ENCODE measurements at regions not wholly inside any gene's neighbourhood (a gene's known extent, or its start where the extent isn't known, plus 50 kb on each side); places are given as distances from the start of the nearest gene placed in this dataset.

GRCh38 chr10:4255751-4256150 is 470.7 kb upstream of the KLF6 start:
- H3K27ac ChIP-seq (ENCODE audit: low read length) = peak overlapping the region; percentile 65
- in situ Hi-C loops (cut with HindIII; ENCODE audit: low pct_unique_long_range_greater_than_20kb, low sequenced_read_pairs) = no loop called here
- ATAC-seq (no peak), DNase-seq (ENCODE audit: low read depth, low spot score) (no peak)
- TF ChIP-seq SIN3A (IDR thresholded peaks at IDR 0.05; ENCODE audit: borderline replicate concordance, insufficient read depth, low read depth, low read length) (no peak), REST (IDR thresholded peaks at IDR 0.05; ENCODE audit: insufficient read depth in 1 of 2, low read depth in 2 of 2, low read length in 1 of 2) (no peak), CTCF (IDR thresholded peaks at IDR 0.05) (no peak), TCF7L2 (IDR thresholded peaks at IDR 0.05; ENCODE audit: low read depth, low read length) (no peak), POLR2AphosphoS5 (IDR thresholded peaks at IDR 0.05; ENCODE audit: low read depth, low read length) (no peak)
- no peaks in the 10 kb centered on the region for H3K36me3 ChIP-seq (ENCODE audit: control insufficient read depth, insufficient read depth, low read length)
- intact Hi-C loops (cut with micrococcal nuclease; ENCODE audit: unreplicated experiment) = no loop called here
- no peaks in the 10 kb centered on the region for H3K27me3 ChIP-seq (ENCODE audit: control insufficient read depth, insufficient read depth, low read length)
- BruUV-seq (replicated peaks) = no TSS peak
- ChIA-PET CTCF (no interaction called here), POLR2A (no interaction called here)
- H3K4me1 ChIP-seq (ENCODE audit: control insufficient read depth, insufficient read depth, low read length) = no peaks in the 10 kb centered on the region
- peaks cover 8% of the 10 kb centered on the region; the same call in 1 of the 2 replicates for H3K9me3 ChIP-seq (ENCODE audit: control insufficient read depth, insufficient read depth, low read depth, low read length)
- H3K4me3 ChIP-seq (ENCODE audit: low read depth in 2 of 2, low read length in 2 of 2) = no peak overlapping the region

- no peak for ATAC-seq
- Histone ChIP-seq H3K4me3 (ENCODE audit: low read depth in 2 of 2, low read length in 2 of 2) (no peak overlapping the region), H3K27ac (ENCODE audit: low read length) (peak overlapping the region; percentile 67; the same call in 1 of the 2 replicates), H3K36me3 (ENCODE audit: control insufficient read depth, insufficient read depth, low read length) (no peaks in the 10 kb centered on the region), H3K27me3 (ENCODE audit: control insufficient read depth, insufficient read depth, low read length) (no peaks in the 10 kb centered on the region), H3K4me1 (ENCODE audit: control insufficient read depth, insufficient read depth, low read length) (no peaks in the 10 kb centered on the region), H3K9me3 (ENCODE audit: control insufficient read depth, insufficient read depth, low read depth, low read length) (peaks cover 10% of the 10 kb centered on the region; the same call in 1 of the 2 replicates)
- DNase-seq (ENCODE audit: low read depth, low spot score) = no peak
- TF ChIP-seq TCF7L2 (IDR thresholded peaks at IDR 0.05; ENCODE audit: low read depth, low read length) = no peak
- no peak for TF ChIP-seq POLR2AphosphoS5 (IDR thresholded peaks at IDR 0.05; ENCODE audit: low read depth, low read length)
- TF ChIP-seq SIN3A (IDR thresholded peaks at IDR 0.05; ENCODE audit: borderline replicate concordance, insufficient read depth, low read depth, low read length) = no peak
- TF ChIP-seq REST (IDR thresholded peaks at IDR 0.05; ENCODE audit: insufficient read depth in 1 of 2, low read depth in 2 of 2, low read length in 1 of 2) = no peak
- no peak for TF ChIP-seq CTCF (IDR thresholded peaks at IDR 0.05)
- ChIA-PET POLR2A (no interaction called here), CTCF (no interaction called here)
- in situ Hi-C loops (cut with HindIII; ENCODE audit: low pct_unique_long_range_greater_than_20kb, low sequenced_read_pairs) = no loop called here
- BruUV-seq (replicated peaks) = no TSS peak
- intact Hi-C loops (cut with micrococcal nuclease; ENCODE audit: unreplicated experiment) = no loop called here
These were observed 469.3 kb upstream of the KLF6 start for GRCh38 chr10:4254101-4254994.

All from Panc1 (cell line).